Mesothelial cell of epicardium (in vitro differentiated cells): ENCODE measurements at regions not wholly inside any gene's neighbourhood (a gene's known extent, or its start where the extent isn't known, plus 50 kb on each side); places are given as distances from the start of the nearest gene placed in this dataset.

Experiments
- DNase-seq, 2 experiments: peaks; one replicate each; pipeline ENCODE4 v3.0.0; 2021; ENCODE audit warnings: low spot score in 2 of 2; ENCODE audit not compliant: unreplicated experiment in 2 of 2
- H3K27ac Mint-ChIP-seq: 2 replicates; pipeline ENCODE4 v1.8.0; 2021; ENCODE audit warnings: mixed read lengths
- H3K27me3 Mint-ChIP-seq: 2 replicates; pipeline ENCODE4 v1.8.0; 2021; ENCODE audit warnings: low read depth, mixed read lengths
- H3K36me3 Mint-ChIP-seq: 2 replicates; pipeline ENCODE4 v1.8.0; 2021; ENCODE audit warnings: mixed read lengths
- H3K4me1 Mint-ChIP-seq: 2 replicates; pipeline ENCODE4 v1.8.0; 2021; ENCODE audit warnings: mixed read lengths
- H3K4me3 Mint-ChIP-seq: 2 replicates; pipeline ENCODE4 v1.8.0; 2021; ENCODE audit warnings: mild to moderate bottlenecking, moderate library complexity, mixed read lengths
- H3K9me3 Mint-ChIP-seq: 2 replicates; pipeline ENCODE4 v1.8.0; 2021; ENCODE audit warnings: mixed read lengths
- CTCF ChIP-seq: fragments of 200-600 bp; sonication (generic); IDR thresholded peaks from one replicate; pipeline ENCODE4 v1.5.0; 2021; ENCODE audit warnings: antibody characterized with exemption; ENCODE audit not compliant: unreplicated experiment

- Mint-ChIP-seq H3K36me3 (no peaks in the 10 kb centered on the region), H3K9me3 (no peaks in the 10 kb centered on the region), H3K27me3 (peaks cover 5% of the 10 kb centered on the region), H3K4me1 (peaks cover 22% of the 10 kb centered on the region), H3K27ac (no peak overlapping the region), H3K4me3 (no peak overlapping the region)
- DNase-seq, result no peak
- TF ChIP-seq CTCF, result no peak
Measured at GRCh38 chr2:235325151-235325550, 168.7 kb upstream of the AGAP1 start.

GRCh38 chr2:235328991-235329390, 164.9 kb upstream of the AGAP1 start:
- no peak overlapping the region for H3K4me3 Mint-ChIP-seq
- no peak for TF ChIP-seq CTCF
- no peaks in the 10 kb centered on the region for H3K9me3 Mint-ChIP-seq
- no peaks in the 10 kb centered on the region for H3K27me3 Mint-ChIP-seq
- DNase-seq, result no peak
- no peaks in the 10 kb centered on the region for H3K36me3 Mint-ChIP-seq
- no peak overlapping the region for H3K27ac Mint-ChIP-seq
- H3K4me1 Mint-ChIP-seq, result peaks cover 19% of the 10 kb centered on the region

- peaks cover under 1% of the 10 kb centered on the region for H3K4me1 Mint-ChIP-seq
- H3K9me3 Mint-ChIP-seq, result no peaks in the 10 kb centered on the region
- peaks cover 5% of the 10 kb centered on the region for H3K27me3 Mint-ChIP-seq
- no peak overlapping the region for H3K27ac Mint-ChIP-seq
- TF ChIP-seq CTCF, result no peak
- no peaks in the 10 kb centered on the region for H3K36me3 Mint-ChIP-seq
- DNase-seq, result no peak
- no peak overlapping the region for H3K4me3 Mint-ChIP-seq
Measured at GRCh38 chr2:235330775-235331451, 162.9 kb upstream of the AGAP1 start.

- Mint-ChIP-seq H3K27me3 (peaks cover 11% of the 10 kb centered on the region), H3K27ac (no peak overlapping the region), H3K4me3 (no peak overlapping the region), H3K9me3 (peaks cover 2% of the 10 kb centered on the region), H3K4me1 (no peaks in the 10 kb centered on the region), H3K36me3 (no peaks in the 10 kb centered on the region)
- no peak for DNase-seq
- no peak for TF ChIP-seq CTCF
Measured at GRCh38 chr2:235332240-235332890, 161.5 kb upstream of the AGAP1 start.

- H3K4me1 Mint-ChIP-seq, result no peaks in the 10 kb centered on the region
- H3K27me3 Mint-ChIP-seq, result peaks cover 16% of the 10 kb centered on the region
- peaks cover 8% of the 10 kb centered on the region for H3K9me3 Mint-ChIP-seq
- no peak overlapping the region for H3K4me3 Mint-ChIP-seq
- no peaks in the 10 kb centered on the region for H3K36me3 Mint-ChIP-seq
- TF ChIP-seq CTCF, result no peak
- no peak for DNase-seq
- no peak overlapping the region for H3K27ac Mint-ChIP-seq
Measured at GRCh38 chr2:235333076-235333475, 160.8 kb upstream of the AGAP1 start.
